HT-29 (cell line): ENCODE measurements at regions not wholly inside any gene's neighbourhood (a gene's known extent, or its start where the extent isn't known, plus 50 kb on each side); places are given as distances from the start of the nearest gene placed in this dataset.

Experiments used
- DNase-seq: peaks from one replicate; pipeline ENCODE4 v3.0.0-alpha.2; 2015; ENCODE audit warnings: low spot score

- no peak for DNase-seq
Observed at GRCh38 chr9:515665-516064, 301.0 kb downstream of the DOCK8 start.

- peak; percentile 62 for DNase-seq
Observed at GRCh38 chr9:517993-518392, 303.3 kb downstream of the DOCK8 start.

GRCh38 chr9:518540-518939 is 303.9 kb downstream of the DOCK8 start:
- peak; percentile 73 for DNase-seq

GRCh38 chr9:519579-519978 is 304.9 kb downstream of the DOCK8 start:
- DNase-seq, result peak; percentile 58

- DNase-seq, result no peak
Observed at GRCh38 chr9:520302-520701, 305.6 kb downstream of the DOCK8 start.

GRCh38 chr9:522190-522589 is 307.5 kb downstream of the DOCK8 start:
- DNase-seq, result no peak

- DNase-seq, result no peak
Observed at GRCh38 chr9:522658-523057, 308.0 kb downstream of the DOCK8 start.

- no peak for DNase-seq
Observed at GRCh38 chr9:523444-523843, 308.8 kb downstream of the DOCK8 start.

- DNase-seq, result peak; percentile 19
Observed at GRCh38 chr9:524008-524407, 309.3 kb downstream of the DOCK8 start.

- peak; percentile 83 for DNase-seq
Observed at GRCh38 chr9:526904-527591, 312.4 kb downstream of the DOCK8 start.

GRCh38 chr9:529731-530130 is 311.8 kb upstream of the DMRT1 start:
- no peak for DNase-seq

- DNase-seq, result peak; percentile 18
Observed at GRCh38 chr9:530681-531080, 310.8 kb upstream of the DMRT1 start.

- DNase-seq, result no peak
Observed at GRCh38 chr9:532707-533106, 308.8 kb upstream of the DMRT1 start.

- no peak for DNase-seq
Observed at GRCh38 chr9:534886-535285, 306.6 kb upstream of the DMRT1 start.

GRCh38 chr9:535356-535755 is 306.1 kb upstream of the DMRT1 start:
- no peak for DNase-seq

GRCh38 chr9:536597-537511 is 304.6 kb upstream of the DMRT1 start:
- DNase-seq, result no peak

- no peak for DNase-seq
Observed at GRCh38 chr9:543478-543877, 298.0 kb upstream of the DMRT1 start.

- DNase-seq, result no peak
Observed at GRCh38 chr9:545480-545879, 296.0 kb upstream of the DMRT1 start.

- no peak for DNase-seq
Observed at GRCh38 chr9:546235-546634, 295.3 kb upstream of the DMRT1 start.

GRCh38 chr9:546797-547223 is 294.7 kb upstream of the DMRT1 start:
- DNase-seq, result peak; percentile 61

- no peak for DNase-seq
Observed at GRCh38 chr9:547314-547713, 294.2 kb upstream of the DMRT1 start.

GRCh38 chr9:549455-549997 is 292.0 kb upstream of the DMRT1 start:
- no peak for DNase-seq

GRCh38 chr9:550333-550732 is 291.2 kb upstream of the DMRT1 start:
- DNase-seq, result no peak
